ENCODE measurements at regions not wholly inside any gene's neighbourhood (a gene's known extent, or its start where the extent isn't known, plus 50 kb on each side); places are given as distances from the start of the nearest gene placed in this dataset.

- Histone ChIP-seq H2BK12ac (ENCODE audit: low read length) (no peak overlapping the region), H3K9ac (ENCODE audit: low read depth, low read length, poor library complexity) (no peak overlapping the region), H2BK15ac (ENCODE audit: low read length) (no peak overlapping the region), H3K9me3 (replicated peaks in 1 of 2; ENCODE audit: control insufficient read depth in 2 of 2, insufficient read depth in 1 of 2, low read depth in 1 of 2, low read length in 2 of 2) (no peaks in the 10 kb centered on the region), H2AK5ac (ENCODE audit: low read depth, low read length) (no peak overlapping the region), H3K27ac (replicated peaks; ENCODE audit: low read length) (no peak overlapping the region), H3K4ac (ENCODE audit: low read length) (no peak overlapping the region), H2AFZ (ENCODE audit: low read length) (no peak overlapping the region), H3K14ac (ENCODE audit: low read length) (no peak overlapping the region), H2BK5ac (ENCODE audit: low read length) (no peak overlapping the region), H3K23ac (ENCODE audit: low read depth, low read length, poor library complexity) (no peak overlapping the region), H2BK120ac (ENCODE audit: low read depth, low read length) (no peak overlapping the region), H3K36me3 (replicated peaks in 1 of 2; ENCODE audit: control insufficient read depth in 2 of 2, insufficient read depth in 2 of 2, low read length in 2 of 2) (no peaks in the 10 kb centered on the region), H3K18ac (ENCODE audit: low read length) (no peak overlapping the region), H3K4me3 (ENCODE audit: low read length in 2 of 2) (no peak overlapping the region), H3K4me2 (ENCODE audit: insufficient read depth, low read length, poor library complexity, severe bottlenecking) (no peak overlapping the region), H3K4me1 (ENCODE audit: control insufficient read depth in 2 of 2, insufficient read depth in 1 of 2, low read depth in 1 of 2, low read length in 2 of 2) (no peaks in the 10 kb centered on the region), H4K91ac (ENCODE audit: low read depth, low read length, poor library complexity) (no peak overlapping the region), H4K8ac (ENCODE audit: low read depth, low read length) (no peak overlapping the region), H3K27me3 (ENCODE audit: control insufficient read depth in 3 of 3, insufficient read depth in 3 of 3, low read depth in 1 of 3, low read length in 3 of 3) (no peaks in the 10 kb centered on the region), H3K79me1 (ENCODE audit: low read depth, low read length) (no peaks in the 10 kb centered on the region)
- no peak for DNase-seq (ENCODE audit: low spot score)
- no CpG with 5 or more reads among the region's 2 CpGs for WGBS, 2 donors (ENCODE audit: extremely low coverage in 2 of 2, insufficient read length in 2 of 2, insufficient replicate concordance in 1 of 2)
Measured at GRCh38 chr1:170351366-170351946, 180.5 kb upstream of the GORAB start.

GRCh38 chr1:170354246-170354645 lies 177.7 kb upstream of the GORAB start:
- H3K4me1 ChIP-seq (ENCODE audit: control insufficient read depth in 2 of 2, insufficient read depth in 1 of 2, low read depth in 1 of 2, low read length in 2 of 2) = no peaks in the 10 kb centered on the region
- H2BK5ac ChIP-seq (ENCODE audit: low read length) = no peak overlapping the region
- H4K8ac ChIP-seq (ENCODE audit: low read depth, low read length) = no peak overlapping the region
- no peak overlapping the region for H2AFZ ChIP-seq (ENCODE audit: low read length)
- H2AK5ac ChIP-seq (ENCODE audit: low read depth, low read length) = no peak overlapping the region
- H3K18ac ChIP-seq (ENCODE audit: low read length) = no peak overlapping the region
- H3K9ac ChIP-seq (ENCODE audit: low read depth, low read length, poor library complexity) = no peak overlapping the region
- H3K4me3 ChIP-seq (ENCODE audit: low read length in 2 of 2) = no peak overlapping the region
- H3K27me3 ChIP-seq (ENCODE audit: control insufficient read depth in 3 of 3, insufficient read depth in 3 of 3, low read depth in 1 of 3, low read length in 3 of 3) = no peaks in the 10 kb centered on the region
- no peaks in the 10 kb centered on the region for H3K36me3 ChIP-seq (replicated peaks in 1 of 2; ENCODE audit: control insufficient read depth in 2 of 2, insufficient read depth in 2 of 2, low read length in 2 of 2)
- H3K23ac ChIP-seq (ENCODE audit: low read depth, low read length, poor library complexity) = no peak overlapping the region
- H3K9me3 ChIP-seq (replicated peaks in 1 of 2; ENCODE audit: control insufficient read depth in 2 of 2, insufficient read depth in 1 of 2, low read depth in 1 of 2, low read length in 2 of 2) = no peaks in the 10 kb centered on the region
- DNase-seq (ENCODE audit: low spot score) = no peak
- H4K91ac ChIP-seq (ENCODE audit: low read depth, low read length, poor library complexity) = no peak overlapping the region
- no peak overlapping the region for H2BK12ac ChIP-seq (ENCODE audit: low read length)
- no peak overlapping the region for H3K4me2 ChIP-seq (ENCODE audit: insufficient read depth, low read length, poor library complexity, severe bottlenecking)
- no peak overlapping the region for H3K14ac ChIP-seq (ENCODE audit: low read length)
- H2BK15ac ChIP-seq (ENCODE audit: low read length) = no peak overlapping the region
- H3K4ac ChIP-seq (ENCODE audit: low read length) = no peak overlapping the region
- H2BK120ac ChIP-seq (ENCODE audit: low read depth, low read length) = no peak overlapping the region
- WGBS, 2 donors (ENCODE audit: extremely low coverage in 2 of 2, insufficient read length in 2 of 2, insufficient replicate concordance in 1 of 2) = no CpG with 5 or more reads among the region's 4 CpGs
- H3K27ac ChIP-seq (replicated peaks; ENCODE audit: low read length) = no peak overlapping the region
- no peaks in the 10 kb centered on the region for H3K79me1 ChIP-seq (ENCODE audit: low read depth, low read length)

DNA sequence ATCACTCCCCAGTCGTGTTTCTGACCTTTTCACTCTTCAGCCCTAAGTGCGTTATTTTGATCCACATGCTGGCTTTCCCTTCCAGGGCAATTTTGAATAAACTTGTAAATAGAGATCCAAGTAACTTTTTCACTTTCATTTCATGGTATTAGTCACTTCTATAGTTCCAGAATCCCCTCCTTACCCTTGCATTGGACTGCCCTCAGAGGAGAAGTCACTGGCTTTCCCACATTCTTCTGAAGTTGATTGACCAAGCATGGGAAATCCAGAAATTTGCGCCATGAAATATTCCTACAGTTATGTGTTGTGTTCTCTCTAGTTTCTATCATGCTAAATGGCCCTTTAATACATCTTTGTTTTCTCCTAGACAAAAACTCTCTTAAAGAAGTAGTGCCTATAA lies 177.3 kb upstream of the GORAB start:
- H3K4ac ChIP-seq (ENCODE audit: low read length) = no peak overlapping the region
- WGBS, 2 donors (ENCODE audit: extremely low coverage in 2 of 2, insufficient read length in 2 of 2, insufficient replicate concordance in 1 of 2) = no CpG with 5 or more reads among the region's 3 CpGs
- no peak overlapping the region for H3K9ac ChIP-seq (ENCODE audit: low read depth, low read length, poor library complexity)
- no peak overlapping the region for H2AFZ ChIP-seq (ENCODE audit: low read length)
- H2BK12ac ChIP-seq (ENCODE audit: low read length) = no peak overlapping the region
- no peak overlapping the region for H2BK120ac ChIP-seq (ENCODE audit: low read depth, low read length)
- no peak overlapping the region for H2BK15ac ChIP-seq (ENCODE audit: low read length)
- H2AK5ac ChIP-seq (ENCODE audit: low read depth, low read length) = no peak overlapping the region
- no peak overlapping the region for H3K4me2 ChIP-seq (ENCODE audit: insufficient read depth, low read length, poor library complexity, severe bottlenecking)
- no peak overlapping the region for H3K27ac ChIP-seq (replicated peaks; ENCODE audit: low read length)
- no peak overlapping the region for H2BK5ac ChIP-seq (ENCODE audit: low read length)
- no peaks in the 10 kb centered on the region for H3K79me1 ChIP-seq (ENCODE audit: low read depth, low read length)
- no peak overlapping the region for H4K91ac ChIP-seq (ENCODE audit: low read depth, low read length, poor library complexity)
- H3K36me3 ChIP-seq (replicated peaks in 1 of 2; ENCODE audit: control insufficient read depth in 2 of 2, insufficient read depth in 2 of 2, low read length in 2 of 2) = no peaks in the 10 kb centered on the region
- H3K23ac ChIP-seq (ENCODE audit: low read depth, low read length, poor library complexity) = no peak overlapping the region
- H3K4me1 ChIP-seq (ENCODE audit: control insufficient read depth in 2 of 2, insufficient read depth in 1 of 2, low read depth in 1 of 2, low read length in 2 of 2) = no peaks in the 10 kb centered on the region
- no peaks in the 10 kb centered on the region for H3K27me3 ChIP-seq (ENCODE audit: control insufficient read depth in 3 of 3, insufficient read depth in 3 of 3, low read depth in 1 of 3, low read length in 3 of 3)
- H3K4me3 ChIP-seq (ENCODE audit: low read length in 2 of 2) = no peak overlapping the region
- H4K8ac ChIP-seq (ENCODE audit: low read depth, low read length) = no peak overlapping the region
- no peaks in the 10 kb centered on the region for H3K9me3 ChIP-seq (replicated peaks in 1 of 2; ENCODE audit: control insufficient read depth in 2 of 2, insufficient read depth in 1 of 2, low read depth in 1 of 2, low read length in 2 of 2)
- no peak overlapping the region for H3K14ac ChIP-seq (ENCODE audit: low read length)
- no peak overlapping the region for H3K18ac ChIP-seq (ENCODE audit: low read length)
- DNase-seq (ENCODE audit: low spot score) = no peak

- Histone ChIP-seq H3K27ac (replicated peaks; ENCODE audit: low read length) (no peak overlapping the region), H3K36me3 (replicated peaks in 1 of 2; ENCODE audit: control insufficient read depth in 2 of 2, insufficient read depth in 2 of 2, low read length in 2 of 2) (no peaks in the 10 kb centered on the region), H3K9ac (ENCODE audit: low read depth, low read length, poor library complexity) (no peak overlapping the region), H2BK5ac (ENCODE audit: low read length) (no peak overlapping the region), H3K27me3 (ENCODE audit: control insufficient read depth in 3 of 3, insufficient read depth in 3 of 3, low read depth in 1 of 3, low read length in 3 of 3) (no peaks in the 10 kb centered on the region), H3K4ac (ENCODE audit: low read length) (no peak overlapping the region), H4K8ac (ENCODE audit: low read depth, low read length) (no peak overlapping the region), H2BK120ac (ENCODE audit: low read depth, low read length) (no peak overlapping the region), H2BK15ac (ENCODE audit: low read length) (no peak overlapping the region), H2AK5ac (ENCODE audit: low read depth, low read length) (no peak overlapping the region), H2BK12ac (ENCODE audit: low read length) (no peak overlapping the region), H3K14ac (ENCODE audit: low read length) (no peak overlapping the region), H4K91ac (ENCODE audit: low read depth, low read length, poor library complexity) (no peak overlapping the region), H3K23ac (ENCODE audit: low read depth, low read length, poor library complexity) (no peak overlapping the region), H3K18ac (ENCODE audit: low read length) (no peak overlapping the region), H3K4me1 (ENCODE audit: control insufficient read depth in 2 of 2, insufficient read depth in 1 of 2, low read depth in 1 of 2, low read length in 2 of 2) (no peaks in the 10 kb centered on the region), H3K9me3 (replicated peaks in 1 of 2; ENCODE audit: control insufficient read depth in 2 of 2, insufficient read depth in 1 of 2, low read depth in 1 of 2, low read length in 2 of 2) (no peaks in the 10 kb centered on the region), H3K4me2 (ENCODE audit: insufficient read depth, low read length, poor library complexity, severe bottlenecking) (no peak overlapping the region), H3K79me1 (ENCODE audit: low read depth, low read length) (no peaks in the 10 kb centered on the region), H3K4me3 (ENCODE audit: low read length in 2 of 2) (no peak overlapping the region), H2AFZ (ENCODE audit: low read length) (no peak overlapping the region)
- DNase-seq (ENCODE audit: low spot score) = no peak
Measured at GRCh38 chr1:170355267-170355801, 176.6 kb upstream of the GORAB start.

Data from neuronal stem cell (in vitro differentiated cells).